ENCODE measurements at regions not wholly inside any gene's neighbourhood (a gene's known extent, or its start where the extent isn't known, plus 50 kb on each side); places are given as distances from the start of the nearest gene placed in this dataset.
"Not testable (repeated sequence)": the region's sequence is repeated elsewhere in the genome, so short reads cannot be mapped to it uniquely, and the experiment has no call there.

- peak; percentile 56 for DNase-seq
- Histone ChIP-seq H3K9me3 (replicated peaks; ENCODE audit: control insufficient read depth, low read depth, low read length) (no peaks in the 10 kb centered on the region), H3K36me3 (ENCODE audit: control insufficient read depth, insufficient read depth, low read length) (no peaks in the 10 kb centered on the region), H3K27ac (ENCODE audit: low read length) (no peak overlapping the region), H3K4me3 (ENCODE audit: low read length) (peak overlapping the region; percentile 69), H3K27me3 (ENCODE audit: control insufficient read depth, insufficient read depth, low read length) (peaks cover 15% of the 10 kb centered on the region), H3K4me1 (ENCODE audit: control insufficient read depth, insufficient read depth, low read length) (peaks cover 10% of the 10 kb centered on the region)
- 2% methylated on average over 16 of the region's 34 CpGs for WGBS (ENCODE audit: insufficient coverage)
Observed at GRCh38 chr6:27693766-27694546, 218.2 kb downstream of the OR2B2 start.

DNA sequence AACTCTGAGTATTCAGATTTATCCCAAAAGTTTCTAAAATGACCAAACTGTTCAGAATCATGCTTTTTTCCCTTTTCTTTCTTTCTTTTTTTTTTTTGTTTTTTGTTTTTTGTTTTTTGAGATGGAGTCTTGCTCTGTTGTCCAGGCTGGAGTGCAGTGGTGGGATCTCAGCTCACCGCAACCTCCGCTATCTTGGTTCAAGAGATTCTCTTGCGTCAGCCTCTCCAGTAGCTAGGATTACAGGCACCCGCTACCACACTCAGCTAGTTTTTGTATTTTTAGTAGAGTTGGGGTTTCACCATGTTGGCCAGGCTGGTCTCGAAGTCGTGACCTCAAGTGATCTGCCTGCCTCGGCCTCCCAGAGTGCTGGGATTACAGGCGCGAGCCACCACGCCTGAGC is 219.2 kb upstream of the ZNF184 start:
- H3K4me3 ChIP-seq (ENCODE audit: low read length); H3K36me3 ChIP-seq (ENCODE audit: control insufficient read depth, insufficient read depth, low read length); H3K27ac ChIP-seq (ENCODE audit: low read length); DNase-seq; H3K9me3 ChIP-seq (replicated peaks; ENCODE audit: control insufficient read depth, low read depth, low read length): not testable (repeated sequence)
- peaks cover 22% of the 10 kb centered on the region for H3K27me3 ChIP-seq (ENCODE audit: control insufficient read depth, insufficient read depth, low read length)
- 94% methylated on average over 3 of the region's 10 CpGs for WGBS (ENCODE audit: insufficient coverage)
- peaks cover 12% of the 10 kb centered on the region for H3K4me1 ChIP-seq (ENCODE audit: control insufficient read depth, insufficient read depth, low read length)

GRCh38 chr6:27688014-27688586 is 215.2 kb upstream of the ZNF184 start:
- H3K27ac ChIP-seq (ENCODE audit: low read length): peak overlapping the region; percentile 88
- no peaks in the 10 kb centered on the region for H3K9me3 ChIP-seq (replicated peaks; ENCODE audit: control insufficient read depth, low read depth, low read length)
- peaks cover 3% of the 10 kb centered on the region for H3K4me1 ChIP-seq (ENCODE audit: control insufficient read depth, insufficient read depth, low read length)
- WGBS (ENCODE audit: insufficient coverage): 1% methylated on average over 13 of the region's 28 CpGs
- DNase-seq: peak; percentile 91
- peak overlapping the region; percentile 69 for H3K4me3 ChIP-seq (ENCODE audit: low read length)
- peaks cover 38% of the 10 kb centered on the region for H3K27me3 ChIP-seq (ENCODE audit: control insufficient read depth, insufficient read depth, low read length)
- no peaks in the 10 kb centered on the region for H3K36me3 ChIP-seq (ENCODE audit: control insufficient read depth, insufficient read depth, low read length)

DNA sequence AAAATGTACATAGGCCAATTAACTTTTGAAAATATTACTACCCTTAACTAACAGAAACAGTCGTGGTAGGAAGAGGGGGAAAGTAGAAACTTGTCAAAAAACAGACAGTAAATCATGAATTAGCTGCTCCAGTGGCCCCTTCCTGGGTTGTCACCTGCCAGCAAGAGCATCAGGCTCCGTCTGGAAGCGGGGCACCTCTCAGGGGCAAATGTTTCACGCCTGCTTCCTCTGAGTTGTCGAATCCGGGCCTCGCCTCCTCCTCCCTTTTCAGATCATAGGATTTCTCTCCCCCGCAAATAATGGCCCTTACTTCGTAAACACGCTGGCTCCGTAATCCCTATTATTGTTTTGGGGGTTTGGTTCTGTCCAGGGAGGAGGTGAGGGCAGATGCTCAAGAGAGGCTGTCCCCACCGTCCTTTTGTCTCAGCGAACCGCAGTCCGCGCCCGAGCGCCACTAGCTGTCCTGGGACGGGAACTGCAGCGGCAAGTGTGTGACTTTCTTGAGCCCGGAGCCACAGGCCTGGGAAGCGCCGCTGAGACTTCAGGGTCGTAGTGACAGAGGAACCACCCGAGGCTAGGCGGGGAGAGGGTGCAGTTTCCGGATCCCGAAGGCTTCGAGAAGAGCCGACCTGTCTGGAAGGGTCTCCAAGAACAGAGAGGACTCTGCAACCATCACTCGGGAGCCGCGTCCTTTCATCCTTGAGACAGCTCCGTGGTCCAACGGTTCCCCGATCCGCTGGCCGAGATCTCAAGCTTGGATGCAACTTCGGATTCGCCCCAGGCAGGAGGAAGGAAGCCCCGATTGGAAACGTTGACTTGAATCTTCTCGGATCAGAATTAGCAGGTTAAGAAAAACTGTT is 214.5 kb upstream of the ZNF184 start:
- Histone ChIP-seq H3K4me3 (ENCODE audit: low read length) (peak overlapping the region; percentile 69), H3K36me3 (ENCODE audit: control insufficient read depth, insufficient read depth, low read length) (no peaks in the 10 kb centered on the region), H3K27ac (ENCODE audit: low read length) (peak overlapping the region; percentile 88), H3K27me3 (ENCODE audit: control insufficient read depth, insufficient read depth, low read length) (peaks cover 44% of the 10 kb centered on the region), H3K4me1 (ENCODE audit: control insufficient read depth, insufficient read depth, low read length) (peaks cover 3% of the 10 kb centered on the region), H3K9me3 (replicated peaks; ENCODE audit: control insufficient read depth, low read depth, low read length) (no peaks in the 10 kb centered on the region)
- WGBS (ENCODE audit: insufficient coverage): under 1% methylated on average over 31 of the region's 43 CpGs
- DNase-seq: peak; percentile 88

DNA sequence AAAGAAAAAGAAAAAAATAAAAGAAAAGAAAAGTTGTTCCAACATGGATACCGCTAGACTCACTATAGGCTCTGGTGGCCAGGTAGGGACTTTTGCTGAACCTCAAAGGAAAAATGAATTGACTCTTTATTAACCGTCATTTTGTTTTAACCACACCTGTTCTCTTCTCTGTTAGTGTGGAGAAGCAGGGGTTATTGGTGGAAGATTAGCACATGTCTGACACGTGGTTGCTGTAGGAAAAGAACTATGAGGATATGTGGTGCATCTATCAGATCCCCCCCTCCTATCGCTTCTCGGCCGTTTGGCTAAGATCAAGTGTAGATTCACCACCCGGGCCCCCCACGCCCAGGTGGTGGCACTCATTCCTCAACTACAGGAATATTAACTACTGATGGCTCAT is 212.4 kb upstream of the ZNF184 start:
- H3K27ac ChIP-seq (ENCODE audit: low read length): no peak overlapping the region
- no CpG with 5 or more reads among the region's 8 CpGs for WGBS (ENCODE audit: insufficient coverage)
- no peak overlapping the region for H3K4me3 ChIP-seq (ENCODE audit: low read length)
- DNase-seq: no peak
- no peaks in the 10 kb centered on the region for H3K36me3 ChIP-seq (ENCODE audit: control insufficient read depth, insufficient read depth, low read length)
- peaks cover 59% of the 10 kb centered on the region for H3K27me3 ChIP-seq (ENCODE audit: control insufficient read depth, insufficient read depth, low read length)
- no peaks in the 10 kb centered on the region for H3K9me3 ChIP-seq (replicated peaks; ENCODE audit: control insufficient read depth, low read depth, low read length)
- H3K4me1 ChIP-seq (ENCODE audit: control insufficient read depth, insufficient read depth, low read length): peaks cover 9% of the 10 kb centered on the region

- H3K4me3 ChIP-seq (ENCODE audit: low read length): no peak overlapping the region
- peaks cover 14% of the 10 kb centered on the region for H3K4me1 ChIP-seq (ENCODE audit: control insufficient read depth, insufficient read depth, low read length)
- 32% methylated on average over 17 of the region's 34 CpGs for WGBS (ENCODE audit: insufficient coverage)
- no peaks in the 10 kb centered on the region for H3K9me3 ChIP-seq (replicated peaks; ENCODE audit: control insufficient read depth, low read depth, low read length)
- H3K27me3 ChIP-seq (ENCODE audit: control insufficient read depth, insufficient read depth, low read length): peaks cover 65% of the 10 kb centered on the region
- no peak overlapping the region for H3K27ac ChIP-seq (ENCODE audit: low read length)
- no peaks in the 10 kb centered on the region for H3K36me3 ChIP-seq (ENCODE audit: control insufficient read depth, insufficient read depth, low read length)
- DNase-seq: peak; percentile 32
Observed at GRCh38 chr6:27684264-27685211, 211.6 kb upstream of the ZNF184 start.

DNA sequence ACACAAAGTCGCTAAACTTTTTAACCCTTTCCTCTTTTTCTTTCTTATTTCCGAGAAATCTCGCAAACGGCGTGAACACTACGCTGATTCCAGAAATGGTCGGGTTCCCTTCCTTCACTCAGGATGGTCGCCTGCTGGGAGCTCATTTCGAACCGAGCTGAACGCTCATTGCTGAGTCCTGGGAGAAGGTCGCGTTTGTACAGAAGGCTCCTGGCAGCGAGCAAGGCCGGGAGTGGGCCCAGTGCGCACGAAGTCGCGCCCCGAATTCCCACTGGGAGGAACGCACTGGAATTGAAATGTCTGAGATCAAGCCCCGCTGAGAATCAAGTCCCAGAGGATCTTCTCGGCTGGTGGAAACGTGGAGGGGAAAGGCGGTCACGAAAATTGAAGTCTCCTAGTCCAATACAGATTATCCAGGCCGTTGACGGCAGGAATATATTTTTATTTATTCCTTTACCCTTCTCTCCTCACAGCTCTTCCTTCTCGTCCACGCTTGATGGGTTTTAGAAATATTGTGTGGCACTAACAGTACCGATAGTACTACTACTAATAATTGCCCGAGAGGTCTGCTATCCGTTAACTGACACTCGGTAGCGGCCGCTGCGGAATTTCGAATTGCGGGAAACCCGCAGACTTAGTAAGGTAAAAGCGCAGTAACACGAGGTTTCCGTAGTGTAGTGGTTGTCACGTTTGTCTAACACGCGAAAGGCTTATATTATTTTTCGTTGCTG is 207.2 kb upstream of the ZNF184 start:
- 6% methylated on average over 35 of the region's 47 CpGs for WGBS (ENCODE audit: insufficient coverage)
- peak; percentile 4 for DNase-seq
- H3K27ac ChIP-seq (ENCODE audit: low read length): no peak overlapping the region
- H3K9me3 ChIP-seq (replicated peaks; ENCODE audit: control insufficient read depth, low read depth, low read length): no peaks in the 10 kb centered on the region
- H3K27me3 ChIP-seq (ENCODE audit: control insufficient read depth, insufficient read depth, low read length): peaks cover 79% of the 10 kb centered on the region
- H3K4me3 ChIP-seq (ENCODE audit: low read length): no peak overlapping the region
- H3K36me3 ChIP-seq (ENCODE audit: control insufficient read depth, insufficient read depth, low read length): no peaks in the 10 kb centered on the region
- peaks cover 10% of the 10 kb centered on the region for H3K4me1 ChIP-seq (ENCODE audit: control insufficient read depth, insufficient read depth, low read length)

DNA sequence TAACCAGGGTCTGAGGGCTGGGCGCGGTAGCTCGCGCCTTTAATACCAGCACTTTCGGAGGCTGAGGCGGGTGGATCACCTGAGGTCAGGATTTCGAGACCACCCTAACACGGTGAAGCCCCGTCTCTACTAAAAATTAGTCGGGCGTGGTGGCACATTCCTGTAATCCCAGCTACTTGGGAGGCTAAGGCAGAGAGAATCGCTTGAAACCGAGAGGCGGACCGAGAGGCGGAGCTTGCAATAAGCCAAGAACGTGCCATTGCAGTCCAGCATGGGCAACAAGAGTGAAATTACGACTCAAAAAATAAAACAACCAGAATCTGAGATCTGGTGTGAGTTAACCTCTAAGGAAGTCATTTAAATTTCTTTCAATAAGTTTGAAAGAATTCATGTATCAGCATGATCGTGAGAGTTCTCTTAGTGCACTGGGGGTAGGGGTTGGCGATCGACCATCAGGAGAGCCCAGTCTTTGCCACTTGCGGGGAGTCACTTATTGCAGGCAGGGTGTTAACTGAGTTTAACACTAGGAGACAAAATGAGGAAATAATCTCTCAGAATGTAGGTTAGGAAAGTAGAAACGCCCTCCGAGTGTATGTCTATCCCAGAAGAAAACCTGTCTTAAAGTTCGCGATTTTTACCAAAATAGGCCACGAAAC is 206.5 kb upstream of the ZNF184 start:
- Histone ChIP-seq H3K36me3 (ENCODE audit: control insufficient read depth, insufficient read depth, low read length) (no peaks in the 10 kb centered on the region), H3K27me3 (ENCODE audit: control insufficient read depth, insufficient read depth, low read length) (peaks cover 77% of the 10 kb centered on the region), H3K4me3 (ENCODE audit: low read length) (no peak overlapping the region), H3K27ac (ENCODE audit: low read length) (no peak overlapping the region), H3K4me1 (ENCODE audit: control insufficient read depth, insufficient read depth, low read length) (peaks cover 10% of the 10 kb centered on the region), H3K9me3 (replicated peaks; ENCODE audit: control insufficient read depth, low read depth, low read length) (no peaks in the 10 kb centered on the region)
- WGBS (ENCODE audit: insufficient coverage): 2% methylated on average over 22 of the region's 27 CpGs
- no peak for DNase-seq

- H3K4me3 ChIP-seq (ENCODE audit: low read length): no peak overlapping the region
- no peaks in the 10 kb centered on the region for H3K36me3 ChIP-seq (ENCODE audit: control insufficient read depth, insufficient read depth, low read length)
- peaks cover 10% of the 10 kb centered on the region for H3K4me1 ChIP-seq (ENCODE audit: control insufficient read depth, insufficient read depth, low read length)
- H3K27ac ChIP-seq (ENCODE audit: low read length): no peak overlapping the region
- no peaks in the 10 kb centered on the region for H3K9me3 ChIP-seq (replicated peaks; ENCODE audit: control insufficient read depth, low read depth, low read length)
- peaks cover 70% of the 10 kb centered on the region for H3K27me3 ChIP-seq (ENCODE audit: control insufficient read depth, insufficient read depth, low read length)
- DNase-seq: no peak
- WGBS (ENCODE audit: insufficient coverage): 60% methylated on average over 3 of the region's 5 CpGs
Observed at GRCh38 chr6:27678469-27678868, 205.6 kb upstream of the ZNF184 start.

Measured in muscle of leg (tissue), 3 donors.